OCI-LY1 (cell line): ENCODE measurements at regions not wholly inside any gene's neighbourhood (a gene's known extent, or its start where the extent isn't known, plus 50 kb on each side); places are given as distances from the start of the nearest gene placed in this dataset.

Source experiments
- CTCF ChIP-seq: fragments of 200-600 bp; sonication (generic), shearing (Covaris generic); IDR thresholded peaks from 2 replicates; pipeline ENCODE4 v1.5.1; 2017; ENCODE audit warnings: mild to moderate bottlenecking, antibody characterized with exemption, low read length, moderate library complexity, mixed read lengths
- EZH2 ChIP-seq: fragments of 200-600 bp; sonication (generic), shearing (Covaris generic); IDR thresholded peaks from 2 replicates; pipeline ENCODE4 v1.8.0; 2017; ENCODE audit warnings: borderline replicate concordance, mixed run types, mild to moderate bottlenecking, antibody characterized with exemption, low read length, moderate library complexity, mixed read lengths

DNA sequence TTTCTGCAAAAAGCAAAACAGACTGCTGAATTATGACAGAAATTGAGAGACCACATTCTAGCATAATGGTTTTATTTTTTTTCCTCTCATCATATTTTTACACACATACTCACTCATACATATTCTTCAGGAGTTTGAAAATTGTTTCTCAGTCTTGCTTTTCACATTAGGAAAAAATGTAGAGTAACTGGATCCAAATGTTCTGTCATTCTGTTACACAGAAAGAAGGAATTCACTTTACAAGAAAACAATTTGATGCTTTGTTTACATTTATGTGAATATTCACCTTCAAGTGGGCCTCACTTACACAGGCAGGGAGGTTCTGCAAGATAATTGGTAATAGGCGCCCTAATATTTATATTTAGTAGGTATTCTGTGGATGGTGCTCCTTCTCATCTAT lies 82.0 kb downstream of the ARL4A start:
- TF ChIP-seq EZH2 (no peak), CTCF (no peak)
